ENCODE measurements at regions not wholly inside any gene's neighbourhood (a gene's known extent, or its start where the extent isn't known, plus 50 kb on each side); places are given as distances from the start of the nearest gene placed in this dataset.

GRCh38 chr5:34503379-34504253 is 152.5 kb upstream of the RAI14 start:
- TF ChIP-seq CTCF (IDR thresholded peaks at IDR 0.05), result no peak
- DNase-seq (ENCODE audit: low spot score) (no peak), ATAC-seq (ENCODE audit: low FRiP score) (no peak)

DNA sequence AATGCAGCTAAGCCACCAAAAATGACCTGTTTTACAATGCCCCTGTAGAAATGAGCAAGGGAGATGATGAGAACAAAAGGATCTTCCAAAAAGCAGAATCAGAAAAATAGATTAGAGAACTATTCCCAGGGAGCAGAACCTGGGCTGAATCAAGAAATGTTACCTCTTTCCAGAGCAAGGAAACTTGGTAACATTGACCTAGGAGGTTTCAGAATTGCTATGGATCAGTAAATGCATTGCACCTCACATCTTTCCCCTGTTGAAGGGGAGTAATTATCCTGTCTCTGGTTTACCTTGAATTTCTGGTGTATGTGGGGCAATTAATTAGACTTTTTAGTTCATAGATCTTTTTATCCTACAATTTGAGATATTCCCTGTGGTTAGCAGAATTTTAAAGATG is 151.2 kb upstream of the RAI14 start:
- TF ChIP-seq CTCF (IDR thresholded peaks at IDR 0.05), result no peak
- no peak for ATAC-seq (ENCODE audit: low FRiP score)
- DNase-seq (ENCODE audit: low spot score), result no peak

GRCh38 chr5:34505731-34506130 is 150.4 kb upstream of the RAI14 start:
- DNase-seq (ENCODE audit: low spot score) (no peak), ATAC-seq (ENCODE audit: low FRiP score) (no peak)
- no peak for TF ChIP-seq CTCF (IDR thresholded peaks at IDR 0.05)

GRCh38 chr5:34507933-34508332 is 148.2 kb upstream of the RAI14 start:
- ATAC-seq (ENCODE audit: low FRiP score) (no peak), DNase-seq (ENCODE audit: low spot score) (no peak)
- no peak for TF ChIP-seq CTCF (IDR thresholded peaks at IDR 0.05)

GRCh38 chr5:34509392-34509791 is 146.7 kb upstream of the RAI14 start:
- ATAC-seq (ENCODE audit: low FRiP score), result no peak
- no peak for TF ChIP-seq CTCF (IDR thresholded peaks at IDR 0.05)
- DNase-seq (ENCODE audit: low spot score), result no peak

GRCh38 chr5:34510002-34510401 is 146.1 kb upstream of the RAI14 start:
- DNase-seq (ENCODE audit: low spot score) (no peak), ATAC-seq (ENCODE audit: low FRiP score) (no peak)
- TF ChIP-seq CTCF (IDR thresholded peaks at IDR 0.05), result no peak

- DNase-seq (ENCODE audit: low spot score) (no peak), ATAC-seq (ENCODE audit: low FRiP score) (no peak)
- TF ChIP-seq CTCF (IDR thresholded peaks at IDR 0.05), result no peak
Observed at GRCh38 chr5:34511063-34511462, 145.1 kb upstream of the RAI14 start.
